ENCODE measurements at regions not wholly inside any gene's neighbourhood (a gene's known extent, or its start where the extent isn't known, plus 50 kb on each side); places are given as distances from the start of the nearest gene placed in this dataset.

GRCh38 chr7:155173905-155174304, 103.8 kb downstream of the HTR5A start:
- no peak for TF ChIP-seq EZH2phosphoT487 (IDR thresholded peaks at IDR 0.05; ENCODE audit: insufficient read depth, low read depth)
- TF ChIP-seq EZH2 (IDR thresholded peaks at IDR 0.05; ENCODE audit: insufficient read depth, poor library complexity, severe bottlenecking) = no peak

All from GM23248 (cell line).